SK-N-SH treated with all-trans-retinoic acid at 6 μM for 48 hours (cell line): ENCODE measurements at regions not wholly inside any gene's neighbourhood (a gene's known extent, or its start where the extent isn't known, plus 50 kb on each side); places are given as distances from the start of the nearest gene placed in this dataset.

Experiments used
- ATAC-seq: fragments of 200-7000 bp; cut with Tn5 transposase; 3 replicates; pipeline ENCODE4 v1.9.1; 2020; ENCODE audit warnings: mild to moderate bottlenecking, moderate library complexity
- ARNTL ChIP-seq: fragments of 450-650 bp; formaldehyde crosslinking; IDR thresholded peaks from 2 replicates; pipeline ENCODE4 v1.5.0; 2020; ENCODE audit warnings: low read depth, mild to moderate bottlenecking, moderate library complexity, borderline replicate concordance
- BACH2 ChIP-seq: fragments of 250-450 bp; sonication (Bioruptor Pico); IDR thresholded peaks from 2 replicates; pipeline ENCODE4 v1.9.0; 2021; ENCODE audit warnings: mild to moderate bottlenecking, borderline replicate concordance
- CREB5 ChIP-seq: fragments of 250-450 bp; sonication (Bioruptor Pico); IDR thresholded peaks from 2 replicates; pipeline ENCODE4 v1.5.1; 2020; ENCODE audit warnings: low read depth, mild to moderate bottlenecking, moderate library complexity
- CSDC2 ChIP-seq: fragments of 250-450 bp; sonication (Bioruptor Pico); IDR thresholded peaks from 2 replicates; pipeline ENCODE4 v1.5.0; 2020; ENCODE audit warnings: mild to moderate bottlenecking, moderate library complexity
- CSRNP3 ChIP-seq: fragments of 250-450 bp; sonication (Bioruptor Pico); IDR thresholded peaks from 2 replicates; pipeline ENCODE4 v1.5.1; 2021; ENCODE audit warnings: mild to moderate bottlenecking, moderate library complexity
- ESRRG ChIP-seq: fragments of 250-450 bp; sonication (Bioruptor Pico); IDR thresholded peaks from 2 replicates; pipeline ENCODE4 v1.6.1; 2021; ENCODE audit warnings: mild to moderate bottlenecking
- ISL1 ChIP-seq: fragments of 250-450 bp; sonication (Bioruptor Pico); IDR thresholded peaks from 2 replicates; pipeline ENCODE4 v2.1.2; 2022; ENCODE audit warnings: mild to moderate bottlenecking, moderate library complexity
- OSR1 ChIP-seq: fragments of 250-450 bp; sonication (Bioruptor Pico); IDR thresholded peaks from 2 replicates; pipeline ENCODE4 v1.8.0; 2022; ENCODE audit warnings: moderate library complexity, mild to moderate bottlenecking, inconsistent platforms
- PATZ1 ChIP-seq: fragments of 250-450 bp; sonication (Bioruptor Pico); IDR thresholded peaks from 2 replicates; pipeline ENCODE4 v1.8.0; 2020; ENCODE audit warnings: mild to moderate bottlenecking, moderate library complexity, borderline replicate concordance
- POU6F1 ChIP-seq: fragments of 250-450 bp; sonication (Bioruptor Pico); IDR thresholded peaks from 2 replicates; pipeline ENCODE4 v1.8.0; 2021; ENCODE audit warnings: low read depth, mild to moderate bottlenecking, moderate library complexity, borderline replicate concordance
- PPARA ChIP-seq: fragments of 250-450 bp; sonication (Bioruptor Pico); IDR thresholded peaks from 2 replicates; pipeline ENCODE4 v1.5.0; 2020; ENCODE audit warnings: mild to moderate bottlenecking, borderline replicate concordance
- RARB ChIP-seq: fragments of 250-450 bp; sonication (Bioruptor Pico); IDR thresholded peaks from 2 replicates; pipeline ENCODE4 v1.8.0; 2021; ENCODE audit warnings: mild to moderate bottlenecking, moderate library complexity
- SNAI2 ChIP-seq: fragments of 250-450 bp; sonication (Bioruptor Pico); IDR thresholded peaks from 2 replicates; pipeline ENCODE4 v1.5.0; 2020; ENCODE audit warnings: mild to moderate bottlenecking, moderate library complexity
- TCF4 ChIP-seq: fragments of 250-450 bp; sonication (Bioruptor Pico); IDR thresholded peaks from 2 replicates; pipeline ENCODE4 v1.8.0; 2021; ENCODE audit warnings: mild to moderate bottlenecking, moderate library complexity, borderline replicate concordance
- TOX ChIP-seq: fragments of 250-450 bp; sonication (Bioruptor Pico); IDR thresholded peaks from 2 replicates; pipeline ENCODE4 v1.8.0; 2021; ENCODE audit warnings: mild to moderate bottlenecking, moderate library complexity, borderline replicate concordance
- TSHZ2 ChIP-seq: fragments of 250-450 bp; sonication (Bioruptor Pico); IDR thresholded peaks from 2 replicates; pipeline ENCODE4 v1.5.0; 2020; ENCODE audit warnings: mild to moderate bottlenecking, moderate library complexity
- ZC3H10 ChIP-seq: fragments of 250-450 bp; sonication (Bioruptor Pico); IDR thresholded peaks from 2 replicates; pipeline ENCODE4 v1.5.1; 2021; ENCODE audit warnings: mild to moderate bottlenecking, moderate library complexity
- ZFP3 ChIP-seq: fragments of 250-450 bp; sonication (Bioruptor Pico); IDR thresholded peaks from 2 replicates; pipeline ENCODE4 v1.5.0; 2020; ENCODE audit warnings: mild to moderate bottlenecking, moderate library complexity
- ZFP30 ChIP-seq: fragments of 450-650 bp; formaldehyde crosslinking; IDR thresholded peaks from 2 replicates; pipeline ENCODE4 v1.5.0; 2022; ENCODE audit warnings: mild to moderate bottlenecking, moderate library complexity
- ZNF70 ChIP-seq: fragments of 450-650 bp; formaldehyde crosslinking; IDR thresholded peaks from 2 replicates; pipeline ENCODE4 v1.5.0; 2020; ENCODE audit warnings: mild to moderate bottlenecking, moderate library complexity
- ZNF8 ChIP-seq: fragments of 450-650 bp; formaldehyde crosslinking; IDR thresholded peaks from 2 replicates; pipeline ENCODE4 v1.5.0; 2020; ENCODE audit warnings: mild to moderate bottlenecking, moderate library complexity

GRCh38 chr6:145043926-145044500 lies 691.3 kb downstream of the EPM2A start:
- TF ChIP-seq TCF4 (CRISPR knock-in tag) (no peak), ARNTL (CRISPR knock-in tag) (no peak), TSHZ2 (CRISPR knock-in tag) (no peak), ZFP3 (CRISPR knock-in tag) (no peak), PPARA (CRISPR knock-in tag) (no peak), ZFP30 (CRISPR knock-in tag) (no peak), OSR1 (CRISPR knock-in tag) (no peak), TOX (CRISPR knock-in tag) (no peak), SNAI2 (no peak), ZNF8 (no peak), BACH2 (CRISPR knock-in tag) (no peak), ESRRG (CRISPR knock-in tag) (no peak)
- no peak for ATAC-seq

GRCh38 chr6:145044641-145045246 lies 690.6 kb downstream of the EPM2A start:
- no peak for TF ChIP-seq ZFP30 (CRISPR knock-in tag)
- no peak for TF ChIP-seq CSDC2 (CRISPR knock-in tag)
- no peak for TF ChIP-seq ZNF70
- ATAC-seq: peak; percentile 94

- TF ChIP-seq ZC3H10 (CRISPR knock-in tag): no peak
- no peak for TF ChIP-seq OSR1 (CRISPR knock-in tag)
- peak; percentile 63 for TF ChIP-seq ISL1
- no peak for TF ChIP-seq ZFP3 (CRISPR knock-in tag)
- TF ChIP-seq TOX (CRISPR knock-in tag): no peak
- ATAC-seq: no peak
Observed at GRCh38 chr6:145045582-145045981, 689.7 kb downstream of the EPM2A start.

GRCh38 chr6:145047891-145048290 lies 687.4 kb downstream of the EPM2A start:
- TF ChIP-seq CREB5 (CRISPR knock-in tag) (no peak), POU6F1 (CRISPR knock-in tag) (no peak), TCF4 (CRISPR knock-in tag) (no peak), RARB (no peak), SNAI2 (no peak), ZNF8 (no peak), PATZ1 (CRISPR knock-in tag) (no peak), TSHZ2 (CRISPR knock-in tag) (no peak), ZFP30 (CRISPR knock-in tag) (no peak), OSR1 (CRISPR knock-in tag) (no peak), ZFP3 (CRISPR knock-in tag) (no peak), TOX (CRISPR knock-in tag) (no peak), ZNF70 (no peak), CSRNP3 (CRISPR knock-in tag) (no peak), ARNTL (CRISPR knock-in tag) (no peak), PPARA (CRISPR knock-in tag) (no peak), ZC3H10 (CRISPR knock-in tag) (no peak), BACH2 (CRISPR knock-in tag) (no peak), CSDC2 (CRISPR knock-in tag) (no peak)
- TF ChIP-seq, all 23 proteins: peak for 0
- no peak for ATAC-seq
